CD14-positive monocyte (primary cell): ENCODE measurements at regions not wholly inside any gene's neighbourhood (a gene's known extent, or its start where the extent isn't known, plus 50 kb on each side); places are given as distances from the start of the nearest gene placed in this dataset.

ENCODE experiments used
- DNase-seq, 3 donors: peaks; one replicate each; pipeline ENCODE4 v3.0.0-alpha.2; 2011 to 2022
- H2AFZ ChIP-seq: 2 replicates; pipeline ENCODE4 v1.6.0; 2012; ENCODE audit warnings: mild to moderate bottlenecking, low read depth, low read length, inconsistent platforms; ENCODE audit not compliant: insufficient read depth, poor library complexity, severe bottlenecking
- H3K27ac ChIP-seq, 2 donors: 1 replicate in 1 of 2; 2 replicates in 1 of 2; pipeline ENCODE4 v1.5.1; 2012 to 2013; ENCODE audit warnings: low read length in 2 of 2, control low read depth in 1 of 2, inconsistent platforms in 1 of 2, low read depth in 1 of 2, mild to moderate bottlenecking in 1 of 2
- H3K27me3 ChIP-seq, 2 donors: one replicate each; pipeline versions ENCODE4 v1.6.0 to v1.6.1; 2011 to 2013; ENCODE audit warnings: low read length in 2 of 2; ENCODE audit not compliant: control insufficient read depth in 2 of 2, insufficient read depth in 2 of 2
- H3K36me3 ChIP-seq, 2 donors: replicated peaks in 1 of 2; 1 replicate in 1 of 2; 2 replicates in 1 of 2; pipeline versions ENCODE4 v1.5.1 to v1.6.1; 2012 to 2013; ENCODE audit warnings: low read length in 2 of 2, control low read depth in 1 of 2, inconsistent platforms in 1 of 2, mild to moderate bottlenecking in 1 of 2; ENCODE audit not compliant: insufficient read depth in 2 of 2, control insufficient read depth in 1 of 2
- H3K4me1 ChIP-seq, 2 donors: 1 replicate in 1 of 2; 2 replicates in 1 of 2; pipeline versions ENCODE4 v1.5.1 to v1.6.1; 2012 to 2013; ENCODE audit warnings: low read length in 2 of 2, control low read depth in 1 of 2, inconsistent platforms in 1 of 2, mild to moderate bottlenecking in 1 of 2, moderate library complexity in 1 of 2; ENCODE audit not compliant: insufficient read depth in 2 of 2, control insufficient read depth in 1 of 2
- H3K4me2 ChIP-seq: replicated peaks from 2 replicates; pipeline ENCODE3; 2012; ENCODE audit warnings: low read length, moderate library complexity, mild to moderate bottlenecking; ENCODE audit not compliant: poor library complexity, severe bottlenecking; ENCODE audit errors: extremely low read depth
- H3K4me3 ChIP-seq, 3 experiments: fragments of 200-600 bp in 1 of 3; sonication (generic) in 1 of 3; replicated peaks in 1 of 3; 1 replicate in 2 of 3; 2 replicates in 1 of 3; pipeline ENCODE4 v1.5.1; 2011 to 2013; ENCODE audit warnings: low read length in 3 of 3, mild to moderate bottlenecking in 3 of 3, control low read depth in 2 of 3, low read depth in 2 of 3, inconsistent platforms in 1 of 3, moderate library complexity in 1 of 3
- H3K79me2 ChIP-seq: 2 replicates; pipeline ENCODE4 v1.6.0; 2012; ENCODE audit warnings: mild to moderate bottlenecking, control low read depth, inconsistent platforms, low read length, moderate library complexity; ENCODE audit not compliant: insufficient read depth
- H3K9ac ChIP-seq: 2 replicates; pipeline ENCODE4 v1.6.0; 2017; ENCODE audit warnings: low read length, mild to moderate bottlenecking; ENCODE audit not compliant: insufficient read depth, poor library complexity, severe bottlenecking
- H3K9me3 ChIP-seq, 2 donors: replicated peaks in 1 of 2; 1 replicate in 1 of 2; 2 replicates in 1 of 2; pipeline versions ENCODE4 v1.5.1 to v1.6.1; 2012 to 2013; ENCODE audit warnings: low read length in 2 of 2, control low read depth in 1 of 2; ENCODE audit not compliant: control insufficient read depth in 1 of 2, insufficient read depth in 1 of 2
- H4K20me1 ChIP-seq: 2 replicates; pipeline ENCODE4 v1.6.0; 2012; ENCODE audit warnings: mild to moderate bottlenecking, low read length, control low read depth, moderate library complexity; ENCODE audit not compliant: insufficient read depth
- H3K27ac Mint-ChIP-seq, 7 donors: one replicate each; pipeline ENCODE4 v1.8.0; 2020; ENCODE audit warnings: mild to moderate bottlenecking in 7 of 7, mixed read lengths in 7 of 7, moderate library complexity in 6 of 7, inconsistent platforms in 2 of 7
- H3K27me3 Mint-ChIP-seq, 3 donors: one replicate each; pipeline ENCODE4 v1.8.0; 2021 to 2022; ENCODE audit warnings: low read depth in 3 of 3, mild to moderate bottlenecking in 3 of 3, mixed read lengths in 3 of 3, moderate library complexity in 3 of 3, inconsistent platforms in 1 of 3
- H3K36me3 Mint-ChIP-seq, 2 donors: one replicate each; pipeline ENCODE4 v1.8.0; 2020; ENCODE audit warnings: mixed read lengths in 2 of 2, inconsistent platforms in 1 of 2, mild to moderate bottlenecking in 1 of 2
- H3K4me1 Mint-ChIP-seq: one replicate; pipeline ENCODE4 v1.8.0; 2020; ENCODE audit warnings: mild to moderate bottlenecking, mixed read lengths
- H3K4me3 Mint-ChIP-seq, 2 donors: one replicate each; pipeline ENCODE4 v1.8.0; 2020; ENCODE audit warnings: mild to moderate bottlenecking in 2 of 2, mixed read lengths in 2 of 2, moderate library complexity in 1 of 2
- H3K9me3 Mint-ChIP-seq, 7 donors: one replicate each; pipeline ENCODE4 v1.8.0; 2020 to 2022; ENCODE audit warnings: mixed read lengths in 7 of 7, mild to moderate bottlenecking in 6 of 7, moderate library complexity in 6 of 7, inconsistent platforms in 2 of 7
- WGBS: methylation state at CpG from one replicate; pipeline ENCODE4 v1.1.5; 2013; ENCODE audit warnings: missing lambda C conversion rate; ENCODE audit not compliant: insufficient coverage; 5-methylcytosine and 5-hydroxymethylcytosine counted together
- intact Hi-C, 2 donors: fragments of 100-400 bp; cut with micrococcal nuclease; formaldehyde crosslinking; loops; one replicate each; pipeline versions ENCODE4 v1.15.0 to v1.15.1; 2023
- TF ChIP-seq, protein P1 (sequence below): fragments of 200-600 bp; IDR thresholded peaks from one replicate; pipeline ENCODE4 v1.8.0; 2022; ENCODE audit warnings: antibody characterized with exemption, mild to moderate bottlenecking

DNA sequence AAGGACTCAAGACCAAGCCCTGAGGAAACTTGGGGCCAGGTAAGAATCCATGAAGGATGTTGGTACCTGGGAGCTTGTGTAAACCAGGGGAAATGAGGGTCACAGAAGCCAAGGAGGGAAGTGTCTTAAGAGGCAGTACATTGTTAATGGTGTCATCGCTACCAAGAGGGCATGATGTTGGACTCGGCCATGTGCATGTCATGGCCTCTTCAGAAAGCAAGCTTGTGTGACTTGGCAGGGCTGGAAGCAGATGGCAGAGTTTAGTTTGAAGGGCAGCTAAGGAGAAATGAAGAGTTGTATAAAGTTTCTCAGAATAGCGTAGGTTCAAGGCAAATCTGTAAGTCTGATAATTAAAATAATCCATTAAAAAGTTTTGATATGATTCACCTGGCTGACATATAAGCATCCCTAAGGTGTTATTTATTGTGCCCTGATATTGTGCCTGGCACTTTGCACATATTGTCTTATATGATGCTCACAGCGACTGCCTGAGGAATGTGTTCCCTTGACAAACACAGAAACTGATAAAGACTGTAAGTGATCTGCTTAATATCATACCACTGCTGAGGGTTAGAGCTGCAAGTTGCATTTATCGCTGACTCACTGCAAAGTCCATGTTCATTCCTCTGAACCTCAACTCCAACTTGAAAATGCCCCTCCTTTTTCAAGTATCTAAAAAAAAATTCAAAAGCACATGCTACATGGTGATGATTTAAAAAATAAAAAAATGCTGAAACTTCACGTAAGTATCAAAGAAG, 81.3 kb upstream of the PTPN3 start:
- no peak overlapping the region for H3K9ac ChIP-seq
- H3K9me3 ChIP-seq = no peaks in the 10 kb centered on the region
- no peaks in the 10 kb centered on the region for H4K20me1 ChIP-seq
- Mint-ChIP-seq H3K4me1 (no peaks in the 10 kb centered on the region), H3K4me3 (no peak overlapping the region), H3K36me3 (no peaks in the 10 kb centered on the region), H3K27me3 (peaks cover 3 to 7% (median 6%) of the 10 kb centered on the region in 3 donors), H3K27ac (no peak overlapping the region), H3K9me3 (peaks cover 0 to 6% (median 0%) of the 10 kb centered on the region in 7 donors)
- H3K4me1 ChIP-seq = no peaks in the 10 kb centered on the region
- no peak overlapping the region for H3K27ac ChIP-seq
- H3K36me3 ChIP-seq = no peaks in the 10 kb centered on the region
- no peak overlapping the region for H2AFZ ChIP-seq
- intact Hi-C loops = no loop called here
- DNase-seq = no peak
- no peak overlapping the region for H3K4me2 ChIP-seq
- TF ChIP-seq, protein P1, sequence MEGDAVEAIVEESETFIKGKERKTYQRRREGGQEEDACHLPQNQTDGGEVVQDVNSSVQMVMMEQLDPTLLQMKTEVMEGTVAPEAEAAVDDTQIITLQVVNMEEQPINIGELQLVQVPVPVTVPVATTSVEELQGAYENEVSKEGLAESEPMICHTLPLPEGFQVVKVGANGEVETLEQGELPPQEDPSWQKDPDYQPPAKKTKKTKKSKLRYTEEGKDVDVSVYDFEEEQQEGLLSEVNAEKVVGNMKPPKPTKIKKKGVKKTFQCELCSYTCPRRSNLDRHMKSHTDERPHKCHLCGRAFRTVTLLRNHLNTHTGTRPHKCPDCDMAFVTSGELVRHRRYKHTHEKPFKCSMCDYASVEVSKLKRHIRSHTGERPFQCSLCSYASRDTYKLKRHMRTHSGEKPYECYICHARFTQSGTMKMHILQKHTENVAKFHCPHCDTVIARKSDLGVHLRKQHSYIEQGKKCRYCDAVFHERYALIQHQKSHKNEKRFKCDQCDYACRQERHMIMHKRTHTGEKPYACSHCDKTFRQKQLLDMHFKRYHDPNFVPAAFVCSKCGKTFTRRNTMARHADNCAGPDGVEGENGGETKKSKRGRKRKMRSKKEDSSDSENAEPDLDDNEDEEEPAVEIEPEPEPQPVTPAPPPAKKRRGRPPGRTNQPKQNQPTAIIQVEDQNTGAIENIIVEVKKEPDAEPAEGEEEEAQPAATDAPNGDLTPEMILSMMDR = no peak
- no peaks in the 10 kb centered on the region for H3K79me2 ChIP-seq
- H3K27me3 ChIP-seq = no peaks in the 10 kb centered on the region
- H3K4me3 ChIP-seq = no peak overlapping the region
- 100% methylated on average over 2 of the region's 6 CpGs for WGBS

- H2AFZ ChIP-seq = no peak overlapping the region
- H3K4me2 ChIP-seq = no peak overlapping the region
- H3K27me3 Mint-ChIP-seq = peaks cover 4 to 8% (median 7%) of the 10 kb centered on the region in 3 donors
- H3K9ac ChIP-seq = no peak overlapping the region
- no peaks in the 10 kb centered on the region for H3K4me1 Mint-ChIP-seq
- no peak overlapping the region for H3K27ac Mint-ChIP-seq
- no peaks in the 10 kb centered on the region for H3K79me2 ChIP-seq
- H3K9me3 Mint-ChIP-seq = peaks cover 0 to 6% (median 0%) of the 10 kb centered on the region in 7 donors
- H3K4me3 ChIP-seq = no peak overlapping the region
- H4K20me1 ChIP-seq = no peaks in the 10 kb centered on the region
- no peaks in the 10 kb centered on the region for H3K36me3 Mint-ChIP-seq
- intact Hi-C loops = no loop called here
- H3K36me3 ChIP-seq = no peaks in the 10 kb centered on the region
- H3K9me3 ChIP-seq = no peaks in the 10 kb centered on the region
- H3K27ac ChIP-seq = no peak overlapping the region
- H3K27me3 ChIP-seq = no peaks in the 10 kb centered on the region
- no peak overlapping the region for H3K4me3 Mint-ChIP-seq
- no peaks in the 10 kb centered on the region for H3K4me1 ChIP-seq
- TF ChIP-seq, protein P1 = no peak
- no peak for DNase-seq
Observed at GRCh38 chr9:109582386-109582785, 84.3 kb upstream of the PTPN3 start.
